BLaER1 treated with 17β-estradiol and CSF1 and Interleukin-3, amounts not matched to agents 10 nM and 100 nM (cell line): ENCODE measurements at regions not wholly inside any gene's neighbourhood (a gene's known extent, or its start where the extent isn't known, plus 50 kb on each side); places are given as distances from the start of the nearest gene placed in this dataset.
"Not testable (repeated sequence)": the region's sequence is repeated elsewhere in the genome, so short reads cannot be mapped to it uniquely, and the experiment has no call there.

Experiments
- H3K27ac ChIP-seq, 11 experiments: shearing (Covaris generic); formaldehyde crosslinking; 2 replicates each; pipeline ENCODE4 v1.8.1; 2022
- H3K27me3 ChIP-seq, 11 experiments: shearing (Covaris generic); formaldehyde crosslinking; 2 replicates each; pipeline ENCODE4 v1.8.1; 2022
- H3K36me3 ChIP-seq, 11 experiments: shearing (Covaris generic); formaldehyde crosslinking; 2 replicates each; pipeline ENCODE4 v1.8.1; 2022
- H3K4me1 ChIP-seq, 10 experiments: shearing (Covaris generic); formaldehyde crosslinking; 2 replicates each; pipeline ENCODE4 v1.8.1; 2022
- H3K4me2 ChIP-seq, 11 experiments: shearing (Covaris generic); formaldehyde crosslinking; 2 replicates each; pipeline ENCODE4 v1.8.1; 2022
- H3K4me3 ChIP-seq, 10 experiments: shearing (Covaris generic); formaldehyde crosslinking; 2 replicates each; pipeline ENCODE4 v1.8.1; 2022
- H3K9ac ChIP-seq, 11 experiments: shearing (Covaris generic); formaldehyde crosslinking; 2 replicates each; pipeline ENCODE4 v1.8.1; 2022
- H3K9me3 ChIP-seq, 11 experiments: shearing (Covaris generic); formaldehyde crosslinking; replicated peaks in 1 of 11; 2 replicates each; pipeline ENCODE4 v1.8.1; 2022
- H4K20me1 ChIP-seq, 11 experiments: shearing (Covaris generic); formaldehyde crosslinking; 2 replicates each; pipeline ENCODE4 v1.8.1; 2022
- Cebpa-rat ChIP-seq, 11 experiments: shearing (Covaris generic); IDR thresholded peaks; 2 replicates each; pipeline ENCODE4 v1.8.1; 2022

DNA sequence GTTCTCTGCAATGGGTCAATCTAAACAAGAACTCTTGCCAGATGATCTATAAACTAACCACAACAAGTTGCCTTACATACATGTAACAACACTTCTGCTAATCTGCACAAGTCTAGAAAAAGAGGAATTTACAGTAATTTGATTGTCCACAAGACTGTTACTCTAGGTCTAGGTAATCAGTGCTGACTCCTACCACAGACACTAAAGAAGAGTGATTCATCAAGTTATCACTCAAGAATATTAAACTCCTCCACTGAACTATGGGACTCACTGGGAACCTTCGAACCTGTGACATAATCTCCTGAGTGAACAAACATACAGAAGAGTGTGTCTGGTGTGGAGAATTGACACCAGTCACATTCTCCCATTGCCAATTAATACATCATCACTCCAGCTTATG is 138.3 kb downstream of the ANXA2 start:
- Histone ChIP-seq H3K4me1 (peaks cover 0 to 34% (median 2%) of the 10 kb centered on the region in 10 experiments; a peak in 9 of 20 replicates), H3K27ac (no peak overlapping the region), H3K27me3 (no peaks in the 10 kb centered on the region), H3K36me3 (no peaks in the 10 kb centered on the region), H3K4me2 (peak overlapping the region in 2 of 11 experiments; percentile 8 to 42; a peak in 4 of 22 replicates), H3K4me3 (no peak overlapping the region), H3K9me3 (no peaks in the 10 kb centered on the region), H4K20me1 (no peaks in the 10 kb centered on the region), H3K9ac (no peak overlapping the region)
- TF ChIP-seq Cebpa-rat (IDR thresholded peaks at IDR 0.05), result no peak

DNA sequence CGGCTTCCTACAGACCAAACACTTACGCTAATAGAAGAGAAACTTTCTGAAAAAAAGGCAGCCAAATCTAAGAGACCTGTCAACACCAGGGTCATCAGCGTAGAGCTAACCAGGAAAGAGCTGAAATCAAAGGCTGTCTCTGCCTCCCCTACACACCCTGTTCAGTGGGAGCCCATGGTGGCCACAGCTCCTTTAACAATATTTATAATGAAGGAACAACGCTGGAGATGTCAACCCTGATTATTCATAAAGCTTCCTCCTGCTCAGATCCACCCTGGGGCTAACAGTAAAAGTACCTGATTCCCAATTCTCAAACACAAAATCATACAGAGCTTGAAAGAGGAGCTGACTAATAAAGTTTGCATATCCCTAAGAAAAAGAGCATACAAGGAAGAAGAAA is 133.7 kb downstream of the ANXA2 start:
- H3K36me3 ChIP-seq, result no peaks in the 10 kb centered on the region

DNA sequence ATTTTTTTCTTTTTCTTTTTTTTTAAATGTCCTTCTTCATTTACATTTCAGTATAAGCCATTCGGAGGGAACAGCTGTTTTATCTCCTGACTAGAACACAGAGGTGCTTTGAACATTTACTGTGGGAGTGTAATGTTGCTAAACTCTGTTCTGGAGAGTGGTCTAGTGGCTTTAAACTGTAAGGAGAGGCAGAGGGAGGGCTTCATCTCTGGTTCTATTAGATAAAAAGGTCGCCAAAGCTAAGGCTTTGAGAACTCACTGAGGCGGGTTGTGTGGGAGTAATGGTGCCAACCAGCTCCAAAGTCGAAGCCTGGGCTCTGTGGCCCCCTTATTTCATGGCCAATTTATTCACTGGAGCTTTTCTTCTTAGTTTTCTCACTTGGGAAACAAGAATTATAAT is 133.2 kb downstream of the ANXA2 start:
- H3K27ac ChIP-seq, result no peak overlapping the region
- H3K9me3 ChIP-seq, result no peaks in the 10 kb centered on the region
- H3K4me2 ChIP-seq, result no peak overlapping the region
- H3K4me3 ChIP-seq, result no peak overlapping the region
- TF ChIP-seq Cebpa-rat (IDR thresholded peaks at IDR 0.05), result no peak
- H4K20me1 ChIP-seq, result no peaks in the 10 kb centered on the region
- H3K4me1 ChIP-seq, result peaks cover 0 to 10% (median 0%) of the 10 kb centered on the region in 10 experiments; a peak in 4 of 20 replicates
- H3K36me3 ChIP-seq, result no peaks in the 10 kb centered on the region
- no peak overlapping the region for H3K9ac ChIP-seq
- H3K27me3 ChIP-seq, result no peaks in the 10 kb centered on the region

More for the DNA sequence above, 133.7 kb downstream of the ANXA2 start:
- no peak for TF ChIP-seq Cebpa-rat (IDR thresholded peaks at IDR 0.05)
- Histone ChIP-seq H3K27ac (no peak overlapping the region), H3K9me3 (no peaks in the 10 kb centered on the region), H4K20me1 (no peaks in the 10 kb centered on the region), H3K9ac (no peak overlapping the region), H3K4me1 (peaks cover 0 to 15% (median 0%) of the 10 kb centered on the region in 10 experiments; a peak in 4 of 20 replicates), H3K27me3 (no peaks in the 10 kb centered on the region), H3K4me2 (no peak overlapping the region), H3K4me3 (no peak overlapping the region)

DNA sequence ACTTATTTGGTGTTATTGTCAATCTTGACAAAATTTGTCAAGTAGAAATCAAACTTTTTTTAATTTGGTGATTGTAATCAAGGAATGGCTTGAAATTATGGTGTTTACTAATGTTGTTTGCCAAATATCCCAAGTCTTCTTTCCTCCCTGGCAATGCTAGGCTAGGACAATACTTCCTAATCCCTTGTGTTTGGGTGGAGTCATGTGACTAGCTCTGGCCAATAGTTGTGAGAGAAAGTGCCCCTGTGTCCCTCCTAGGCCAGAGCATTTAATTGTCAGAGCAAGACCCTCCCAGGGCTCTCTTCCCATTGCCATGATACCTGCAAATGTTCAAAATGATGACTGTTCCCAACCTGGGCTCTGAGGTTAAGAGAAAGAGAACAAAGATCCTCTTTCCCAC is 132.7 kb downstream of the ANXA2 start:
- H3K27me3 ChIP-seq, result no peaks in the 10 kb centered on the region
- H4K20me1 ChIP-seq, result no peaks in the 10 kb centered on the region
- no peak overlapping the region for H3K9ac ChIP-seq
- TF ChIP-seq Cebpa-rat (IDR thresholded peaks at IDR 0.05), result no peak
- H3K9me3 ChIP-seq, result no peaks in the 10 kb centered on the region
- H3K4me3 ChIP-seq, result no peak overlapping the region
- H3K36me3 ChIP-seq, result no peaks in the 10 kb centered on the region
- no peak overlapping the region for H3K4me2 ChIP-seq
- peaks cover 0 to 6% (median 0%) of the 10 kb centered on the region in 10 experiments; a peak in 2 of 20 replicates for H3K4me1 ChIP-seq
- H3K27ac ChIP-seq, result no peak overlapping the region

DNA sequence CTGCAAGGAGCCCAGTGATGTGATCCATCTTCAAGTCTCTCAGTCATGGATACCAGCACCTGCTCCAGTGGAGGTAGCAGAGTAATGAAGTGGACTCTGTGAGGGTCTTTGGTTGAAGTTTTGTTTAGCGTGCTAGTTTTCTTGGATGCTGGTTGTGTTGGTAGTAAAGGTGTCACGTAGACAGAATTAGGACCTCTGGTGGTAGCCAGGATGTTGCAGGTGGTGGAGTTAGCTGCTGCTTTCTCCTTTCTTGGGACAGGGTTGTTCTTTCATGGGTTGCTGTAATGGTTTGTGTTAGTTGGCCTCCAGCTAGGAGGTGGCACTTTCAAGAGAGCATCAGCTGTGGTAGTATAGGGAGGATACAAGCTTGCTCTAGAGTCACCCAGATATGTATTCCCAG is 125.2 kb downstream of the ANXA2 start:
- TF ChIP-seq Cebpa-rat (IDR thresholded peaks at IDR 0.05), result no peak
- H3K4me3 ChIP-seq, result no peak overlapping the region

GRCh38 chr15:60275624-60276023 is 122.2 kb downstream of the ANXA2 start:
- TF ChIP-seq Cebpa-rat (IDR thresholded peaks at IDR 0.05), result no peak
- H3K4me1 ChIP-seq, result no peaks in the 10 kb centered on the region
- no peak overlapping the region for H3K27ac ChIP-seq
- no peak overlapping the region for H3K4me2 ChIP-seq
- peaks cover 11 to 29% (median 20%) of the 10 kb centered on the region in 11 experiments for H3K9me3 ChIP-seq
- no peak overlapping the region for H3K9ac ChIP-seq
- no peaks in the 10 kb centered on the region for H3K27me3 ChIP-seq
- H3K36me3 ChIP-seq, result no peaks in the 10 kb centered on the region
- no peak overlapping the region for H3K4me3 ChIP-seq
- no peaks in the 10 kb centered on the region for H4K20me1 ChIP-seq

More for the DNA sequence above, 125.2 kb downstream of the ANXA2 start:
- Histone ChIP-seq H3K4me1 (no peaks in the 10 kb centered on the region; a peak in 1 of 20 replicates), H4K20me1 (no peaks in the 10 kb centered on the region), H3K9ac (no peak overlapping the region), H3K4me2 (no peak overlapping the region), H3K27me3 (no peaks in the 10 kb centered on the region), H3K36me3 (no peaks in the 10 kb centered on the region), H3K27ac (no peak overlapping the region), H3K9me3 (peaks cover 11 to 29% (median 20%) of the 10 kb centered on the region in 11 experiments)

- Histone ChIP-seq H3K4me3 (no peak overlapping the region), H3K4me2 (no peak overlapping the region), H3K27me3 (no peaks in the 10 kb centered on the region), H3K9ac (no peak overlapping the region), H4K20me1 (no peaks in the 10 kb centered on the region), H3K4me1 (no peaks in the 10 kb centered on the region), H3K9me3 (peaks cover 11 to 27% (median 20%) of the 10 kb centered on the region in 11 experiments), H3K27ac (no peak overlapping the region), H3K36me3 (no peaks in the 10 kb centered on the region)
- TF ChIP-seq Cebpa-rat (IDR thresholded peaks at IDR 0.05), result no peak
These were observed 118.9 kb downstream of the ANXA2 start for GRCh38 chr15:60278879-60279278.

DNA sequence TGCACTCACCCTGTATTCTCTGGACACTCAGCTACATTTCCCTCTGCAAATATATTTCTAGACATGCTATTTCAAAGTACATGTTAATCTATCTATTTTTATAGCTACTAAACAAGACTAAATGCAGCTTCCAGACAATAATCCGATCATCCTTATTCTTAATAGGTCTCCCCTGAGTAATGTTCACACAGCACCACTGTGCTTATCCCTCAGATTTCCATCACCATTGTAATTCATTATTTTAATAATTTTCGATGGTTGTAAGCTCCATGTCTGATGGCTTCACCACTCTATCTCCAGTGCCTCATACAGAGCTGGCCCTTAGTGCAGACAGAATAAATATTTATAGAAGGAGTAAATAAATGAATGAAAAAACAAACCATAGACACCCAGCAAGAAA is 117.5 kb downstream of the ANXA2 start:
- Histone ChIP-seq H4K20me1 (no peaks in the 10 kb centered on the region), H3K27me3 (no peaks in the 10 kb centered on the region), H3K36me3 (no peaks in the 10 kb centered on the region), H3K4me1 (no peaks in the 10 kb centered on the region), H3K9me3 (peaks cover 7 to 15% (median 9%) of the 10 kb centered on the region in 11 experiments), H3K27ac (no peak overlapping the region), H3K4me2 (no peak overlapping the region), H3K9ac (no peak overlapping the region), H3K4me3 (no peak overlapping the region)
- TF ChIP-seq Cebpa-rat (IDR thresholded peaks at IDR 0.05), result no peak

DNA sequence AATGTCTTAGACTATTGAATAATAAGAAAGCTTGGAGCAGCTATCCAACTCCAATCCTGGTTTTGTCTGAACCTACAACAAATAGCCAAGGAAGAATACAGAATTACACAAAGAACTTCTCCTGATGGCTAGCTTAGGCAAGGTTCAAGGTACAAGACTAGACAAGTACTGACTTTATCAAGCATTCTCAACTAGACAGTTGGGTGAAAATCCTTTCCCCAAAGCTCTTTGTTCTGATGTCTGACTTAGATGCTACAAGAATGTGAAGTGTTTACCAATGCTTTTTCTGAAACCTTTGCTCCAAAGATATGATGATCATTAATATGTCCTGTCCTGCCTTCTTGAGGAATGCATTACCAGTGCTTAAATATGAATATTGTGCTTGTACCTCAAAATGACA is 113.8 kb downstream of the ANXA2 start:
- H4K20me1 ChIP-seq, result no peaks in the 10 kb centered on the region
- H3K27ac ChIP-seq, result no peak overlapping the region
- no peak for TF ChIP-seq Cebpa-rat (IDR thresholded peaks at IDR 0.05)
- H3K4me3 ChIP-seq, result no peak overlapping the region
- no peak overlapping the region for H3K9ac ChIP-seq
- H3K36me3 ChIP-seq, result no peaks in the 10 kb centered on the region
- H3K4me2 ChIP-seq, result no peak overlapping the region
- no peaks in the 10 kb centered on the region for H3K27me3 ChIP-seq
- H3K4me1 ChIP-seq, result no peaks in the 10 kb centered on the region
- H3K9me3 ChIP-seq, result no peaks in the 10 kb centered on the region

- H3K27me3 ChIP-seq, H4K20me1 ChIP-seq, H3K9ac ChIP-seq, H3K36me3 ChIP-seq, H3K27ac ChIP-seq, H3K4me2 ChIP-seq, H3K4me3 ChIP-seq: not testable (repeated sequence)
- Histone ChIP-seq H3K4me1 (peaks cover 0 to 13% (median 0%) of the 10 kb centered on the region in 10 experiments; a peak in 2 of 20 replicates), H3K9me3 (peaks cover 15 to 29% (median 20%) of the 10 kb centered on the region in 11 experiments; a peak in 21 of 22 replicates)
These were observed 101.9 kb downstream of the ANXA2 start for GRCh38 chr15:60295901-60296300.
